ENCODE measurements at regions not wholly inside any gene's neighbourhood (a gene's known extent, or its start where the extent isn't known, plus 50 kb on each side); places are given as distances from the start of the nearest gene placed in this dataset.

GRCh38 chr16:63629272-63629671 lies 1492.6 kb downstream of the CDH11 start:
- no peak for DNase-seq (ENCODE audit: low read depth, low spot score)

- DNase-seq (ENCODE audit: low read depth, low spot score): no peak
Measured at GRCh38 chr16:63628812-63629211, 1493.1 kb downstream of the CDH11 start.

GRCh38 chr16:63625126-63625525 lies 1496.7 kb downstream of the CDH11 start:
- DNase-seq (ENCODE audit: low read depth, low spot score): no peak

- DNase-seq (ENCODE audit: low read depth, low spot score): no peak
Measured at GRCh38 chr16:63623551-63624039, 1498.3 kb downstream of the CDH11 start.

GRCh38 chr16:63618896-63619485 lies 1502.9 kb downstream of the CDH11 start:
- DNase-seq (ENCODE audit: low read depth, low spot score): no peak

- no peak for DNase-seq (ENCODE audit: low read depth, low spot score)
Measured at GRCh38 chr16:63617990-63618763, 1503.7 kb downstream of the CDH11 start.

GRCh38 chr16:63617047-63617989 lies 1504.5 kb downstream of the CDH11 start:
- no peak for DNase-seq (ENCODE audit: low read depth, low spot score)

GRCh38 chr16:63614429-63614828 lies 1507.4 kb downstream of the CDH11 start:
- DNase-seq (ENCODE audit: low read depth, low spot score): no peak

GRCh38 chr16:63613701-63614100 lies 1508.2 kb downstream of the CDH11 start:
- peak; percentile 30 for DNase-seq (ENCODE audit: low read depth, low spot score)

GRCh38 chr16:63612462-63613227 lies 1509.2 kb downstream of the CDH11 start:
- no peak for DNase-seq (ENCODE audit: low read depth, low spot score)

GRCh38 chr16:63606778-63607177 lies 1515.1 kb downstream of the CDH11 start:
- no peak for DNase-seq (ENCODE audit: low read depth, low spot score)

- no peak for DNase-seq (ENCODE audit: low read depth, low spot score)
Measured at GRCh38 chr16:63602206-63602927, 1519.5 kb downstream of the CDH11 start.

- DNase-seq (ENCODE audit: low read depth, low spot score): no peak
Measured at GRCh38 chr16:63596716-63597115, 1525.1 kb downstream of the CDH11 start.

- DNase-seq (ENCODE audit: low read depth, low spot score): no peak
Measured at GRCh38 chr16:63592852-63593251, 1529.0 kb downstream of the CDH11 start.

GRCh38 chr16:63581570-63581969 lies 1540.3 kb downstream of the CDH11 start:
- DNase-seq (ENCODE audit: low read depth, low spot score): no peak

GRCh38 chr16:63578791-63579190 lies 1542.6 kb upstream of the CDH8 start:
- peak; percentile 8 for DNase-seq (ENCODE audit: low read depth, low spot score)

GRCh38 chr16:63577891-63578290 lies 1541.7 kb upstream of the CDH8 start:
- DNase-seq (ENCODE audit: low read depth, low spot score): no peak

GRCh38 chr16:63575041-63575440 lies 1538.8 kb upstream of the CDH8 start:
- no peak for DNase-seq (ENCODE audit: low read depth, low spot score)

- no peak for DNase-seq (ENCODE audit: low read depth, low spot score)
Measured at GRCh38 chr16:63568164-63568563, 1531.9 kb upstream of the CDH8 start.

- no peak for DNase-seq (ENCODE audit: low read depth, low spot score)
Measured at GRCh38 chr16:63563819-63564505, 1527.7 kb upstream of the CDH8 start.
